Naive thymus-derived CD4-positive, alpha-beta T cell (primary cell): ENCODE measurements at regions not wholly inside any gene's neighbourhood (a gene's known extent, or its start where the extent isn't known, plus 50 kb on each side); places are given as distances from the start of the nearest gene placed in this dataset.

ENCODE experiments used
- ATAC-seq: fragments of 150-1000 bp; cut with Tn5 transposase; 2 replicates; pipeline ENCODE4 v1.10.0; 2021; ENCODE audit warnings: mild to moderate bottlenecking, moderate library complexity
- CTCF ChIA-PET: fragments of 350-600 bp; sonication (Branson Sonifier 250); formaldehyde crosslinking; loops from one replicate; lab custom pipeline; 2021; ENCODE audit warnings: antibody characterized with exemption; lab: Charles Lee
- POLR2A ChIA-PET: fragments of 350-600 bp; sonication (Branson Sonifier 250); formaldehyde crosslinking; loops from one replicate; lab custom pipeline; 2021; ENCODE audit warnings: antibody characterized with exemption, inconsistent platforms; lab: Charles Lee
- DNase-seq, 9 donors: peaks; one replicate each; pipeline versions ENCODE4 v3.0.0 to v3.0.0-alpha.2; 2020 to 2022; ENCODE audit warnings: mixed read lengths in 1 of 9
- H3K27ac ChIP-seq: one replicate; pipeline ENCODE4 v1.7.0; 2013; ENCODE audit warnings: mild to moderate bottlenecking, low read depth, low read length, moderate library complexity
- H3K27me3 ChIP-seq, 2 donors: one replicate each; pipeline ENCODE4 v1.7.0; 2013; ENCODE audit warnings: low read length in 2 of 2, mild to moderate bottlenecking in 2 of 2, moderate library complexity in 2 of 2; ENCODE audit not compliant: control insufficient read depth in 2 of 2, insufficient read depth in 2 of 2
- H3K36me3 ChIP-seq, 3 experiments: 1 replicate in 2 of 3; 2 replicates in 1 of 3; pipeline ENCODE4 v1.7.0; 2013; ENCODE audit warnings: low read length in 3 of 3, mild to moderate bottlenecking in 3 of 3, moderate library complexity in 1 of 3; ENCODE audit not compliant: insufficient read depth in 3 of 3, control insufficient read depth in 2 of 3
- H3K4me1 ChIP-seq, 2 donors: one replicate each; pipeline ENCODE4 v1.7.0; 2013; ENCODE audit warnings: low read length in 2 of 2, mild to moderate bottlenecking in 2 of 2, moderate library complexity in 1 of 2; ENCODE audit not compliant: control insufficient read depth in 2 of 2, insufficient read depth in 2 of 2
- H3K4me3 ChIP-seq: 2 replicates; pipeline ENCODE4 v1.7.0; 2013; ENCODE audit warnings: mild to moderate bottlenecking, low read length
- H3K9me3 ChIP-seq, 3 experiments: 1 replicate in 2 of 3; 2 replicates in 1 of 3; pipeline ENCODE4 v1.7.0; 2013; ENCODE audit warnings: low read length in 3 of 3; ENCODE audit not compliant: control insufficient read depth in 2 of 3
- H3K27ac Mint-ChIP-seq, 9 donors: one replicate each; pipeline ENCODE4 v1.8.0; 2020 to 2022; ENCODE audit warnings: mixed read lengths in 9 of 9, mild to moderate bottlenecking in 8 of 9, moderate library complexity in 5 of 9, inconsistent platforms in 2 of 9
- H3K27me3 Mint-ChIP-seq, 5 donors: one replicate each; pipeline ENCODE4 v1.8.0; 2021 to 2022; ENCODE audit warnings: mixed read lengths in 5 of 5, mild to moderate bottlenecking in 1 of 5
- H3K36me3 Mint-ChIP-seq, 5 donors: one replicate each; pipeline ENCODE4 v1.8.0; 2020 to 2022; ENCODE audit warnings: mixed read lengths in 5 of 5, mild to moderate bottlenecking in 3 of 5, inconsistent platforms in 1 of 5
- H3K4me1 Mint-ChIP-seq, 7 donors: one replicate each; pipeline ENCODE4 v1.8.0; 2020 to 2022; ENCODE audit warnings: mixed read lengths in 7 of 7, mild to moderate bottlenecking in 3 of 7, inconsistent platforms in 1 of 7
- H3K4me3 Mint-ChIP-seq, 10 donors: one replicate each; pipeline ENCODE4 v1.8.0; 2020 to 2022; ENCODE audit warnings: mild to moderate bottlenecking in 10 of 10, mixed read lengths in 10 of 10, moderate library complexity in 6 of 10, inconsistent platforms in 2 of 10
- H3K9me3 Mint-ChIP-seq, 11 donors: one replicate each; pipeline ENCODE4 v1.8.0; 2020 to 2022; ENCODE audit warnings: mixed read lengths in 11 of 11, mild to moderate bottlenecking in 4 of 11, inconsistent platforms in 1 of 11, moderate library complexity in 1 of 11
- intact Hi-C, 2 donors: fragments of 100-400 bp; cut with micrococcal nuclease; formaldehyde crosslinking; loops; one replicate each; pipeline ENCODE4 v1.15.1; 2023

GRCh38 chr2:8432706-8433336 lies 249.0 kb upstream of the ID2 start:
- H3K36me3 ChIP-seq = no peaks in the 10 kb centered on the region
- H3K4me3 ChIP-seq = no peak overlapping the region
- H3K27me3 ChIP-seq = no peaks in the 10 kb centered on the region
- H3K27ac ChIP-seq = no peak overlapping the region
- ChIA-PET POLR2A (no interaction called here), CTCF (no interaction called here)
- H3K9me3 ChIP-seq = no peaks in the 10 kb centered on the region
- H3K27me3 Mint-ChIP-seq = no peaks in the 10 kb centered on the region
- peaks cover 6 to 27% (median 17%) of the 10 kb centered on the region in 7 donors for H3K4me1 Mint-ChIP-seq
- DNase-seq = peak in 2 of 9 donors; percentile 8 to 18
- H3K36me3 Mint-ChIP-seq = peaks cover 0 to 17% (median 0%) of the 10 kb centered on the region in 5 donors
- peaks cover 0 to 3% (median 0%) of the 10 kb centered on the region in 11 donors for H3K9me3 Mint-ChIP-seq
- H3K4me1 ChIP-seq = peaks cover 4 to 10% of the 10 kb centered on the region in 2 donors
- H3K4me3 Mint-ChIP-seq = peak overlapping the region in 9 of 10 donors; percentile 25 to 83 (median 73)
- intact Hi-C loops = loop anchor here in 1 of 2 donors (2.0 kb wide), 1 partner anchor 24 kb away; no protein-coding TSS in a partner anchor
- ATAC-seq = no peak
- H3K27ac Mint-ChIP-seq = peak overlapping the region in 8 of 9 donors; percentile 9 to 91 (median 67)

DNA sequence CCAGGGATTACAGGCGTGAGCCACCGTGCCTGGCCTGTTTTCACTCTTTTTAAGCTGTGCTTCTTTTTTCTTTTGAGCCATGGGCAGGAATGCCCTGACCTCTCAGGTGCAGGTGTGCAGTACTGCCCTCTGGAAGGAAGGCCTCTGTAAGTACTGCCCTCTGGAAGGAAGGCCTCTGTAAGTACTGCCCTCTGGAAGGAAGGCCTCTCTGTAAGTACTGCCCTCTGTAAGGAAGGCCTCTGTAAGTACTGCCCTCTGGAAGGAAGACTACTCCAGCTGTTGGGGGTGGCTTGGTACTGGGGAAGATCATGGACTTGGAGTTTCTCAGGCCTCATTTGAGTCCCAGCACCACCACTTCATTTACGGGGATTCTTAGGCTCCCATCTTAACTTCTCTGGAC lies 248.5 kb upstream of the ID2 start:
- peaks cover 0 to 17% (median 0%) of the 10 kb centered on the region in 5 donors for H3K36me3 Mint-ChIP-seq
- ATAC-seq (no peak), DNase-seq (no peak)
- H3K4me3 Mint-ChIP-seq = peak overlapping the region in 9 of 10 donors; percentile 5 to 69 (median 40)
- peaks cover 6 to 27% (median 16%) of the 10 kb centered on the region in 7 donors for H3K4me1 Mint-ChIP-seq
- peaks cover 0 to 3% (median 0%) of the 10 kb centered on the region in 11 donors for H3K9me3 Mint-ChIP-seq
- Histone ChIP-seq H3K27ac (no peak overlapping the region), H3K36me3 (no peaks in the 10 kb centered on the region), H3K9me3 (no peaks in the 10 kb centered on the region), H3K4me3 (no peak overlapping the region), H3K27me3 (no peaks in the 10 kb centered on the region), H3K4me1 (peaks cover 4 to 12% of the 10 kb centered on the region in 2 donors)
- CTCF ChIA-PET = no interaction called here
- POLR2A ChIA-PET = no interaction called here
- peak overlapping the region in 7 of 9 donors; percentile 14 to 66 (median 25) for H3K27ac Mint-ChIP-seq
- no peaks in the 10 kb centered on the region for H3K27me3 Mint-ChIP-seq
- intact Hi-C loops = loop anchor here in 1 of 2 donors (2.0 kb wide), 1 partner anchor 23 kb away; no protein-coding TSS in a partner anchor

GRCh38 chr2:8435608-8436007 lies 246.2 kb upstream of the ID2 start:
- Mint-ChIP-seq H3K36me3 (peaks cover 0 to 26% (median 0%) of the 10 kb centered on the region in 5 donors), H3K4me3 (no peak overlapping the region), H3K9me3 (peaks cover 0 to 3% (median 0%) of the 10 kb centered on the region in 11 donors), H3K27ac (no peak overlapping the region), H3K4me1 (peaks cover 6 to 38% (median 17%) of the 10 kb centered on the region in 7 donors), H3K27me3 (peaks cover 0 to 7% (median 0%) of the 10 kb centered on the region in 5 donors)
- CTCF ChIA-PET = no interaction called here
- POLR2A ChIA-PET = no interaction called here
- Histone ChIP-seq H3K36me3 (no peaks in the 10 kb centered on the region), H3K27me3 (no peaks in the 10 kb centered on the region), H3K9me3 (no peaks in the 10 kb centered on the region), H3K4me3 (no peak overlapping the region), H3K27ac (no peak overlapping the region), H3K4me1 (peaks cover 4 to 19% of the 10 kb centered on the region in 2 donors)
- ATAC-seq = no peak
- intact Hi-C loops = no loop called here
- DNase-seq = no peak

DNA sequence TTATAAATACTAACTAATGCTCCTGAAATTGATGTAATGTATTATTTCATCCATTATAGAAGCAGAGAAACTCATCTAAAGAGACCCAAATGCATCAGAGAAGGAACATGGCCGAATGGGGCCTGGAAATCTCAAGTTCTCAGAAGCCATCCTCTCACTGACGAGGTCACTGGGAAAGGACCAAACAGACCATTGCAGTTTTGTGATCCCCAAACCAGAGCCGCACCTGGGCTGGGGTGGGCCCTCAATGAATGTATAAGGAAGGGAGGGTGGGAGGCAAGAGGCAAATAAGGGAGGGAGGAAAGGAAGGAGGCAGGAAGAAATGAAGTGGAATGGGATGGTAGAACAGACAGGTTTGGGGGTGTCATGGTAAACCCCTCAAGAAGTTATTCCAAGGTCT lies 245.3 kb upstream of the ID2 start:
- Histone ChIP-seq H3K4me3 (no peak overlapping the region), H3K36me3 (no peaks in the 10 kb centered on the region), H3K9me3 (no peaks in the 10 kb centered on the region), H3K4me1 (peaks cover 4 to 19% of the 10 kb centered on the region in 2 donors), H3K27me3 (no peaks in the 10 kb centered on the region), H3K27ac (no peak overlapping the region)
- DNase-seq = no peak
- Mint-ChIP-seq H3K27me3 (peaks cover 0 to 13% (median 0%) of the 10 kb centered on the region in 5 donors), H3K9me3 (peaks cover 0 to 3% (median 0%) of the 10 kb centered on the region in 11 donors), H3K36me3 (peaks cover 0 to 23% (median 0%) of the 10 kb centered on the region in 5 donors), H3K27ac (no peak overlapping the region), H3K4me3 (no peak overlapping the region), H3K4me1 (peaks cover 6 to 35% (median 13%) of the 10 kb centered on the region in 7 donors)
- ATAC-seq = no peak
- ChIA-PET CTCF (interaction anchor here (0.6 kb wide), 1 partner anchor 1233 kb away, joined by 3 read pairs; no protein-coding TSS in a partner anchor), POLR2A (interaction anchor here (0.6 kb wide), 1 partner anchor 1087 kb away, joined by 3 read pairs; no protein-coding TSS in a partner anchor)
- intact Hi-C loops = no loop called here

- ChIA-PET POLR2A (no interaction called here), CTCF (interaction anchor here (0.6 kb wide), 1 partner anchor 1234 kb away, joined by 3 read pairs; no protein-coding TSS in a partner anchor)
- Mint-ChIP-seq H3K4me3 (no peak overlapping the region), H3K36me3 (peaks cover 0 to 22% (median 0%) of the 10 kb centered on the region in 5 donors), H3K9me3 (peaks cover 0 to 3% (median 0%) of the 10 kb centered on the region in 11 donors), H3K4me1 (peaks cover 6 to 42% (median 13%) of the 10 kb centered on the region in 7 donors), H3K27ac (no peak overlapping the region), H3K27me3 (peaks cover 0 to 13% (median 0%) of the 10 kb centered on the region in 5 donors)
- Histone ChIP-seq H3K9me3 (no peaks in the 10 kb centered on the region), H3K36me3 (no peaks in the 10 kb centered on the region), H3K27ac (no peak overlapping the region), H3K27me3 (no peaks in the 10 kb centered on the region), H3K4me1 (peaks cover 4 to 19% of the 10 kb centered on the region in 2 donors), H3K4me3 (no peak overlapping the region)
- ATAC-seq = no peak
- no peak for DNase-seq
- intact Hi-C loops = no loop called here
These were observed 244.5 kb upstream of the ID2 start for GRCh38 chr2:8437228-8437948.

DNA sequence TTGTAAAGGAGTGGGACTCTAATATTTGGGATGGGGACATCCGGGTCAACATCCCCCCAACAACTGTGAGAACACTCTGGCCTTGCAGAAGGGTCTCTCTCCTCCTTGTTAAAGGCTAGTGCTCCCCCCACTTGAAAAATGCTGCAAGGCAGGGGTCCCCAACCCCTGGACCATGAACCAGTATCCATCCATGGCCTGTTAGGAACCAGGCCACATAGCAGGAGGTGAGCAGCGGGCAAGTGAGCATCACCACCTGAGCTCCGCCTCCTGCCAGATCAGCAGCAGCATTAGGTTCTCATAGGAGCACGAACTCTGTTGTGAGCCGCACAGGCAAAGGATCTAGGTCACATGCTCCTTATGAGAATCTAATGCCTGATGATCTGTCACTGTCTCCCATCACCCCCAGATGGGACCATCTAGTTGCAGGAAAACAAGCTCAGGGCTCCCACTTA lies 243.9 kb upstream of the ID2 start:
- intact Hi-C loops = no loop called here
- CTCF ChIA-PET = interaction anchor here (1.6 kb wide), 1 partner anchor 8 kb away, joined by 3 read pairs; no protein-coding TSS in a partner anchor
- Histone ChIP-seq H3K27ac (no peak overlapping the region), H3K36me3 (no peaks in the 10 kb centered on the region), H3K4me3 (no peak overlapping the region), H3K27me3 (no peaks in the 10 kb centered on the region), H3K9me3 (no peaks in the 10 kb centered on the region), H3K4me1 (peaks cover 4 to 14% of the 10 kb centered on the region in 2 donors)
- Mint-ChIP-seq H3K27me3 (peaks cover 0 to 13% (median 0%) of the 10 kb centered on the region in 5 donors), H3K9me3 (peaks cover 0 to 3% (median 0%) of the 10 kb centered on the region in 11 donors), H3K4me1 (peaks cover under 1 to 43% (median 8%) of the 10 kb centered on the region in 7 donors), H3K27ac (no peak overlapping the region), H3K4me3 (no peak overlapping the region), H3K36me3 (peaks cover 0 to 22% (median 0%) of the 10 kb centered on the region in 5 donors)
- POLR2A ChIA-PET = no interaction called here
- ATAC-seq (no peak), DNase-seq (no peak)
